WTC11 (cell line): ENCODE measurements at regions not wholly inside any gene's neighbourhood (a gene's known extent, or its start where the extent isn't known, plus 50 kb on each side); places are given as distances from the start of the nearest gene placed in this dataset.
"Not testable (repeated sequence)": the region's sequence is repeated elsewhere in the genome, so short reads cannot be mapped to it uniquely, and the experiment has no call there.

ENCODE experiments used
- ATAC-seq: fragments of 200-7000 bp; cut with Tn5 transposase; 2 replicates; pipeline ENCODE4 v1.10.0; 2021; ENCODE audit warnings: mild to moderate bottlenecking, moderate library complexity
- CTCF ChIA-PET: fragments of 300-600 bp; sonication (Branson Sonifier 250); formaldehyde crosslinking; loops from one replicate; lab custom pipeline; 2021; ENCODE audit warnings: antibody characterized with exemption; lab: Charles Lee
- POLR2A ChIA-PET: fragments of 350-600 bp; sonication (Branson Sonifier 250); formaldehyde crosslinking; loops from one replicate; lab custom pipeline; 2021; ENCODE audit warnings: antibody characterized with exemption; lab: Charles Lee
- DNase-seq: peaks from one replicate; pipeline ENCODE4 v3.0.0; 2021; ENCODE audit warnings: low spot score
- H3K27ac Mint-ChIP-seq: 2 replicates; pipeline ENCODE4 v1.8.0; 2021; ENCODE audit warnings: mixed read lengths
- H3K27me3 Mint-ChIP-seq: 2 replicates; pipeline ENCODE4 v1.8.0; 2021; ENCODE audit warnings: low read depth, mild to moderate bottlenecking, moderate library complexity, mixed read lengths
- H3K36me3 Mint-ChIP-seq: 2 replicates; pipeline ENCODE4 v1.8.0; 2021; ENCODE audit warnings: mixed read lengths
- H3K4me1 Mint-ChIP-seq: 2 replicates; pipeline ENCODE4 v1.8.0; 2022; ENCODE audit warnings: mixed read lengths
- H3K4me3 Mint-ChIP-seq: 2 replicates; pipeline ENCODE4 v1.8.0; 2021; ENCODE audit warnings: mild to moderate bottlenecking, moderate library complexity, mixed read lengths
- H3K9me3 Mint-ChIP-seq: 2 replicates; pipeline ENCODE4 v1.8.0; 2021; ENCODE audit warnings: mixed read lengths
- CBFB ChIP-seq: sonication (generic); formaldehyde crosslinking; IDR thresholded peaks from 2 replicates; pipeline ENCODE4 v1.8.1; 2022; ENCODE audit warnings: mild to moderate bottlenecking, low read depth, missing genetic modification reagents
- CREB1 ChIP-seq: sonication (generic); formaldehyde crosslinking; IDR thresholded peaks from 2 replicates; pipeline ENCODE4 v1.8.0; 2023; ENCODE audit warnings: mild to moderate bottlenecking, missing genetic modification reagents
- FOXP4 ChIP-seq: sonication (generic); formaldehyde crosslinking; IDR thresholded peaks from 2 replicates; pipeline ENCODE4 v1.8.0; 2022; ENCODE audit warnings: mild to moderate bottlenecking, missing genetic modification reagents
- JAZF1 ChIP-seq: fragments of 250-450 bp; sonication (Bioruptor Pico); IDR thresholded peaks from 2 replicates; pipeline ENCODE4 v1.9.0; 2021; ENCODE audit warnings: moderate library complexity, mild to moderate bottlenecking, inconsistent platforms
- MXD4 ChIP-seq: fragments of 250-450 bp; sonication (Bioruptor Pico); IDR thresholded peaks from 2 replicates; pipeline ENCODE4 v1.8.0; 2021; ENCODE audit warnings: mild to moderate bottlenecking, moderate library complexity, borderline replicate concordance
- NFYB ChIP-seq: sonication (generic); formaldehyde crosslinking; conservative IDR thresholded peaks from 2 replicates; pipeline ENCODE4 v1.8.0; 2022; ENCODE audit warnings: low read depth, missing genetic modification reagents
- SMAD4 ChIP-seq: sonication (generic); formaldehyde crosslinking; IDR thresholded peaks from 2 replicates; pipeline ENCODE4 v1.8.0; 2022; ENCODE audit warnings: mild to moderate bottlenecking, missing genetic modification reagents
- SP1 ChIP-seq: sonication (generic); formaldehyde crosslinking; conservative IDR thresholded peaks from 2 replicates; pipeline ENCODE4 v1.8.1; 2022; ENCODE audit warnings: missing genetic modification reagents
- TEAD1 ChIP-seq: sonication (generic); formaldehyde crosslinking; IDR thresholded peaks from 2 replicates; pipeline ENCODE4 v1.8.0; 2022; ENCODE audit warnings: mild to moderate bottlenecking, missing genetic modification reagents
- TP53 ChIP-seq: sonication (generic); formaldehyde crosslinking; IDR thresholded peaks from 2 replicates; pipeline ENCODE4 v1.8.1; 2023; ENCODE audit warnings: mild to moderate bottlenecking, missing genetic modification reagents
- USF1 ChIP-seq: sonication (generic); formaldehyde crosslinking; IDR thresholded peaks from 2 replicates; pipeline ENCODE4 v1.8.0; 2022; ENCODE audit warnings: mild to moderate bottlenecking, missing genetic modification reagents
- ZBTB21 ChIP-seq: sonication (generic); formaldehyde crosslinking; IDR thresholded peaks from 2 replicates; pipeline ENCODE4 v1.8.1; 2023; ENCODE audit warnings: mild to moderate bottlenecking, missing genetic modification reagents, borderline replicate concordance
- ZBTB43 ChIP-seq: sonication (generic); formaldehyde crosslinking; IDR thresholded peaks from 2 replicates; pipeline ENCODE4 v1.8.1; 2023; ENCODE audit warnings: mild to moderate bottlenecking, missing genetic modification reagents
- ZNF121 ChIP-seq: sonication (generic); formaldehyde crosslinking; IDR thresholded peaks from 2 replicates; pipeline ENCODE4 v1.8.0; 2023; ENCODE audit warnings: missing genetic modification reagents
- ZNF232 ChIP-seq: sonication (generic); formaldehyde crosslinking; IDR thresholded peaks from 2 replicates; pipeline ENCODE4 v1.8.0; 2022; ENCODE audit warnings: mild to moderate bottlenecking, missing genetic modification reagents
- ZNF423 ChIP-seq: fragments of 250-450 bp; sonication (Bioruptor Pico); IDR thresholded peaks from 2 replicates; pipeline ENCODE4 v2.1.2; 2022; ENCODE audit warnings: mild to moderate bottlenecking, moderate library complexity
- ZNF512 ChIP-seq: sonication (generic); formaldehyde crosslinking; IDR thresholded peaks from 2 replicates; pipeline ENCODE4 v1.8.1; 2022; ENCODE audit warnings: missing genetic modification reagents, borderline replicate concordance
- ZNF671 ChIP-seq: fragments of 250-450 bp; sonication (Bioruptor Pico); IDR thresholded peaks from 2 replicates; pipeline ENCODE4 v1.8.0; 2021; ENCODE audit warnings: mild to moderate bottlenecking
- TF ChIP-seq, protein P1 (sequence below): sonication (generic); formaldehyde crosslinking; IDR thresholded peaks from 2 replicates; pipeline ENCODE4 v1.8.0; 2022; ENCODE audit warnings: mild to moderate bottlenecking, missing genetic modification reagents
- TF ChIP-seq, protein P2 (sequence below): sonication (generic); formaldehyde crosslinking; IDR thresholded peaks from 2 replicates; pipeline ENCODE4 v1.8.0; 2022; ENCODE audit warnings: missing genetic modification reagents

DNA sequence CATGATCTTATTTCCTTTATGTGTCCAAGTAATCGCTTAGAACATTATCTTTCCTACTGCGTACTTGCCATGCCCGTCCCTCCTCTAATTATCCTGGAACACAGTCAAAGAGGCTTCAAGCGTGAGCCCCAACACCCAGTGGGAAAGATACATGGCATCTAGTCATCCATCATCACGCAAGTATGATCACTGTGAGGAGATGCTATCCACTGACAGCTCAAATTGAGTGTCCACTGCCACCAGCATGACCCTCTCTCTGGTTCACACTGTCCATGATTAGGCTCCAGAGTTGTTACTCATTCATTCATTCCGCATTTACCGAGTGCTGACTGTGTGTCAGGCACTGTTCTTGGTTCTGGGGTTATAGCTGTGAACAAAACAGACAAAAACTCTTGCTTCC lies 124.6 kb downstream of the COPS8 start (continued):
- no peak for TF ChIP-seq ZNF512 (CRISPR knock-in tag)
- no peak for TF ChIP-seq CREB1 (CRISPR knock-in tag)
- TF ChIP-seq SP1 (CRISPR knock-in tag) = no peak
- TF ChIP-seq USF1 (CRISPR knock-in tag) = no peak
- no peak for TF ChIP-seq ZNF232 (CRISPR knock-in tag)

DNA sequence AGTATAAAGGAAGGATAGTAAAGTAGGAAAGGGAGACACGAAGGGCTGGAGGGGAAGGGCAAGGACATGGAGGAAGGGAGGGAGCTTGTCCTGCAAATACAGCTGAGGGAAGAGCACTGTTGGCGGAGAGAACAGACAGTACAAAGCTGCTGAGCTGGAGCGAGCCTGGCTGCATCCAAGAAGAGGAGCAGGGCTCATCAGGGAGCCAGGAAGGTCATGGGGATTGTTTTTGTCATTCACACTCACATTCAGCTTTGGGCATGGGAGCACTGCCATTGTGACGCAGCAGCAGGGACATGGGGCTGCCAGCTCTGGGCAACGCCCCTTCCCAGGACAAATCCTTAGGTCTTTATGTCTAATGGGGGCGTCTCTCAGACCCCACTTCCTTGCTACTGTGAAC lies 125.1 kb downstream of the COPS8 start:
- Mint-ChIP-seq H3K4me1 (peaks cover 27% of the 10 kb centered on the region), H3K4me3 (no peak overlapping the region), H3K36me3 (no peaks in the 10 kb centered on the region)
- ATAC-seq = peak; percentile 85
- 0 out of 2 replicates have a peak, but pooled peaks have one; percentile 50 for TF ChIP-seq ZBTB21
- TF ChIP-seq, protein P1, sequence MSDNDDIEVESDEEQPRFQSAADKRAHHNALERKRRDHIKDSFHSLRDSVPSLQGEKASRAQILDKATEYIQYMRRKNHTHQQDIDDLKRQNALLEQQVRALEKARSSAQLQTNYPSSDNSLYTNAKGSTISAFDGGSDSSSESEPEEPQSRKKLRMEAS = 0 out of 2 replicates have a peak, but pooled peaks have one; percentile 11
- no peak for TF ChIP-seq JAZF1 (CRISPR knock-in tag)
- TF ChIP-seq ZNF423 (CRISPR knock-in tag) = peak; percentile 75
- 0 out of 2 replicates have a peak, but pooled peaks have one; percentile 46 for TF ChIP-seq CBFB (CRISPR knock-in tag)
- TF ChIP-seq, protein P2, sequence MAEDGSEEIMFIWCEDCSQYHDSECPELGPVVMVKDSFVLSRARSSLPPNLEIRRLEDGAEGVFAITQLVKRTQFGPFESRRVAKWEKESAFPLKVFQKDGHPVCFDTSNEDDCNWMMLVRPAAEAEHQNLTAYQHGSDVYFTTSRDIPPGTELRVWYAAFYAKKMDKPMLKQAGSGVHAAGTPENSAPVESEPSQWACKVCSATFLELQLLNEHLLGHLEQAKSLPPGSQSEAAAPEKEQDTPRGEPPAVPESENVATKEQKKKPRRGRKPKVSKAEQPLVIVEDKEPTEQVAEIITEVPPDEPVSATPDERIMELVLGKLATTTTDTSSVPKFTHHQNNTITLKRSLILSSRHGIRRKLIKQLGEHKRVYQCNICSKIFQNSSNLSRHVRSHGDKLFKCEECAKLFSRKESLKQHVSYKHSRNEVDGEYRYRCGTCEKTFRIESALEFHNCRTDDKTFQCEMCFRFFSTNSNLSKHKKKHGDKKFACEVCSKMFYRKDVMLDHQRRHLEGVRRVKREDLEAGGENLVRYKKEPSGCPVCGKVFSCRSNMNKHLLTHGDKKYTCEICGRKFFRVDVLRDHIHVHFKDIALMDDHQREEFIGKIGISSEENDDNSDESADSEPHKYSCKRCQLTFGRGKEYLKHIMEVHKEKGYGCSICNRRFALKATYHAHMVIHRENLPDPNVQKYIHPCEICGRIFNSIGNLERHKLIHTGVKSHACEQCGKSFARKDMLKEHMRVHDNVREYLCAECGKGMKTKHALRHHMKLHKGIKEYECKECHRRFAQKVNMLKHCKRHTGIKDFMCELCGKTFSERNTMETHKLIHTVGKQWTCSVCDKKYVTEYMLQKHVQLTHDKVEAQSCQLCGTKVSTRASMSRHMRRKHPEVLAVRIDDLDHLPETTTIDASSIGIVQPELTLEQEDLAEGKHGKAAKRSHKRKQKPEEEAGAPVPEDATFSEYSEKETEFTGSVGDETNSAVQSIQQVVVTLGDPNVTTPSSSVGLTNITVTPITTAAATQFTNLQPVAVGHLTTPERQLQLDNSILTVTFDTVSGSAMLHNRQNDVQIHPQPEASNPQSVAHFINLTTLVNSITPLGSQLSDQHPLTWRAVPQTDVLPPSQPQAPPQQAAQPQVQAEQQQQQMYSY (CRISPR knock-in tag) = peak; percentile 80
- TF ChIP-seq TEAD1 (CRISPR knock-in tag) = 0 out of 2 replicates have a peak, but pooled peaks have one; percentile 23
- TF ChIP-seq NFYB = no peak
- 0 out of 2 replicates have a peak, but pooled peaks have one; percentile 15 for TF ChIP-seq MXD4 (CRISPR knock-in tag)
- no peak for TF ChIP-seq ZNF121 (CRISPR knock-in tag)
- TF ChIP-seq ZBTB43 = peak; percentile 64; the same call in 1 of the 2 replicates
- TF ChIP-seq SMAD4 (CRISPR knock-in tag) = no peak
- TF ChIP-seq TP53 (CRISPR knock-in tag) = 0 out of 2 replicates have a peak, but pooled peaks have one; percentile 28
- TF ChIP-seq ZNF671 (CRISPR knock-in tag) = no peak
- 0 out of 2 replicates have a peak, but pooled peaks have one; percentile 34 for TF ChIP-seq FOXP4 (CRISPR knock-in tag)
- TF ChIP-seq, all 79 proteins: peak for 10
- Mint-ChIP-seq H3K27me3 (no peaks in the 10 kb centered on the region), H3K9me3 (no peaks in the 10 kb centered on the region), H3K27ac (no peak overlapping the region; the same call in 1 of the 2 replicates)
- CTCF ChIA-PET = interaction anchor here (0.7 to 1.4 kb wide), 4 partner anchors 8 to 211 kb away, joined by 3 to 5 read pairs (median 3); no protein-coding TSS in a partner anchor
- DNase-seq = no peak
- POLR2A ChIA-PET = no interaction called here

DNA sequence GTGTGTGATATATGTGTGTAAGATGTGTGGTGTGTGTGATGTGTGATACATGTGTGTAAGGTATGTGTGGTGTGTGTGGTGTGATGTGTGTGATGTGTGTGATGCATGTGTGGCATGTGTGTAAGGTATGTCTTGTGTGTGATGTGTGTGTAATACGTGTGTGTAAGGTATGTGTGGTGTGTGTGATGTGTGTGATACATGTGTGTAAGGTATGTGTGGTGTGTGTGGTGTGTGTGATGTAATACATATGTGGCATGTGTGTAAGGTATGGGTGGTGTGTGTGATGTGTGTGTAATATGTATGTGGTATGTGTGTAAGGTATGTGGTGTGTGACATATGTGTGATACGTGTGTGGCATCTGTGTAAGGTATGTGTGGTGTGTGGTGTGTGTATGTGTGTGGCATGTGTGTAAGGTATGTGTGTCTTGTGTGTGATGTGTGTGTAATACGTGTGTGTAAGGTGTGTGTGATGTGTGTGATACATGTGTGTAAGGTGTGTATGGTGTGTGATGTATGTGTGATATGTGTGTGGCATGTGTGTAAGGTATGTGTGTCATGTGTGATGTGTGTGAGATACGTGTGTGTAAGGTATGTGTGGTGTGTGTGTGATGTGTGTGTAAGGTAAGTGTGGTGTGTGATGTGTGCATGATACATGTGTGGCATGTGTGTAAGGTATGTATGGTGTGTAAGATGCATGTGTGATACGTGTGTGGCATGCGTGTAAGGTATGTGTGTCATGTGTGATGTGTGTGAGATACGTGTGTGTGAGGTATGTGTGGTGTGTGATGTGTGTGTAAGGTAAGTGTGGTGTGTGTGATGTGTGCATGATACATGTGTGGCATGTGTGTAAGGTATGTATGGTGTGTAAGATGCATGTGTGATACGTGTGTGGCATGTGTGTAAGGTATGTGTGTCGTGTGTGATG lies 126.9 kb downstream of the COPS8 start:
- DNase-seq, H3K4me3 Mint-ChIP-seq, ATAC-seq, CTCF ChIA-PET, H3K27me3 Mint-ChIP-seq, H3K27ac Mint-ChIP-seq, H3K9me3 Mint-ChIP-seq, POLR2A ChIA-PET, H3K36me3 Mint-ChIP-seq: not testable (repeated sequence)
- peaks cover 22% of the 10 kb centered on the region for H3K4me1 Mint-ChIP-seq
